GM12892 (cell line): ENCODE measurements at regions not wholly inside any gene's neighbourhood (a gene's known extent, or its start where the extent isn't known, plus 50 kb on each side); places are given as distances from the start of the nearest gene placed in this dataset.

Experiments
- DNase-seq: peaks from one replicate; pipeline ENCODE4 v3.0.0; 2011; ENCODE audit not compliant: insufficient read length
- FAIRE-seq: peaks from 2 replicates; lab custom pipeline; 2011; peaks lifted over from hg19 to GRCh38; lab: Jason Lieb, UNC
- POLR2A ChIP-seq: IDR thresholded peaks from 2 replicates; pipeline ENCODE4 v1.6.1; 2011; ENCODE audit warnings: low read depth, low read length, control low read depth
- POLR2AphosphoS5 ChIP-seq: IDR thresholded peaks from 2 replicates; pipeline ENCODE4 v1.6.1; 2011; ENCODE audit warnings: low read depth, low read length, control low read depth
- TAF1 ChIP-seq: IDR thresholded peaks from 2 replicates; pipeline ENCODE4 v1.6.1; 2011; ENCODE audit warnings: low read depth, mild to moderate bottlenecking, control low read depth, low read length, borderline replicate concordance

DNA sequence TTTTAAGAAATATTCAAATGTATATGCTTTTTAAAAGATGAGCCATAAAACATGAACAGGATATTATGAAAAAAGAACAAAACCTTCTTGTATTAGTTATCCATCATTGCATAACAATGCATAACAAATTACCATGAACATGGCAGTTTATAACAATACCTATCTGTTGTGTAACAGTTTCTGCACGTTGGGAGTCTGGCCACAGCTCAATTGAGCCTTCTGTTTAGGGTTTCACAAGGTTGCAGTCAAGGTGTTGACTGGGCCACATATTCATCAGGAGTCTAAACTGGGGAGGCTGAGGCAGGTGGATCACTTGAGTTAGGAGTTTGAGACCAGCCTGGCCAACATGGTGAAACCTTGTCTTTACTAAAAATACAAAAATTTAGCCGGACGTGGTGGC is 149.4 kb upstream of the SMLR1 start:
- no peak for DNase-seq
- no peak for FAIRE-seq
- TF ChIP-seq TAF1 (no peak), POLR2A (no peak), POLR2AphosphoS5 (no peak)

DNA sequence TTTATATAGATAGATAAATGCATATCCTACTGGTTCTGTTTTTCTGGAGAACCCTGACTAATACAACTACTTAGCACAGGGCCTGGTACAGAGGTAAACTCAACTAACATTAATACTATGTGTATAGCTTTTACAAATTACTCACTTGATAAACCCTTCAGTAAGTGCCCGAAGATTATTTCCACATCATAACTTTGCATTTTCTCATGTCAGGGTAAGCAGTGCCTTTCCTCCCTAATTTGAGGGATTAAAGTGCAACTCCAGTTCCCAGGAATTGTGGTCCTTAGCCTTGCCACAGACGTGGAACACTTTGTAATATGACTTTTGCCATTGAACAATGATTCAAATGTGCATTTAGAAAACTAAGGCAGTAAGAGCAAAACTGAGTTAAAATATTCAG is 147.5 kb upstream of the SMLR1 start:
- no peak for FAIRE-seq
- TF ChIP-seq POLR2AphosphoS5: no peak
- no peak for TF ChIP-seq POLR2A
- no peak for TF ChIP-seq TAF1

DNA sequence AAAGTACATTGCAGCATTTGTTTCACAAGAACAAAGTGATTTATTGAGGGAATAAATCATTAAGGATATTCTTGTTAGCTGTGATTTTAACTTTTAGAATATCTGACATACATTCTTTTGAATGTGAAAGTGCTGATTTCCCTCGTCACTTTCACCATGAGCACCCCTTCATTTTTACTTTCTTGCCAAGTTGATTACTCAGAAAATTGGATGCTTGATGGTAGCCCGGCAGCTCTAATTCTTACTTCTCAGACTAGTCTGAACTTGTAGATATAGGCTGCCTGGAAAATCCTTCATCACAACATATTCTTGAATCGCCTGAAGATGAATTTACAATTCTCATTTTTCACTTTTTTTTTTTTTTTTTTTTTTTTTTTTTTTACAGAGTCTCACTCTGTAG is 147.1 kb upstream of the SMLR1 start:
- no peak for FAIRE-seq
- DNase-seq: no peak
- TF ChIP-seq TAF1: no peak
- TF ChIP-seq POLR2AphosphoS5: no peak
- TF ChIP-seq POLR2A: no peak

More for the DNA sequence above, 147.5 kb upstream of the SMLR1 start:
- DNase-seq: no peak

DNA sequence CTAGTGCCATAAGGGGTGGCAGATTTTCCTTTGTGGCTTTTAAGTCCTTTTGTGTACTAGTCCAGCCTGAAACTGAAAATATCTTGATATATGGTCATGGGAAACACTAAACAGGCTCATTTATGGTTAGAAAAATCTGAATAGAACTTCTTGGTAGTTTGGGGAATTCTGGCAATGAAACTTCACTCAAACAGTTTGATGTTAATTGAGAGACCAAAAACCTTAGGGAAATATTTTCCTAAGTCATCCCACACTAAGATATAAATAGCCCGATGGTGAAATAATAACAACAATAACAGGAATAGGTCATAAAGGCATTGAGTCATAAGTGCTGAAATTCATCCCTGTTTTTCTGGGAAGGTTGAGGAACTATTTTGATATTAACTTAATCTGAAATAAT is 146.2 kb upstream of the SMLR1 start:
- no peak for FAIRE-seq
- DNase-seq: no peak
- no peak for TF ChIP-seq POLR2AphosphoS5
- TF ChIP-seq TAF1: no peak
- no peak for TF ChIP-seq POLR2A

DNA sequence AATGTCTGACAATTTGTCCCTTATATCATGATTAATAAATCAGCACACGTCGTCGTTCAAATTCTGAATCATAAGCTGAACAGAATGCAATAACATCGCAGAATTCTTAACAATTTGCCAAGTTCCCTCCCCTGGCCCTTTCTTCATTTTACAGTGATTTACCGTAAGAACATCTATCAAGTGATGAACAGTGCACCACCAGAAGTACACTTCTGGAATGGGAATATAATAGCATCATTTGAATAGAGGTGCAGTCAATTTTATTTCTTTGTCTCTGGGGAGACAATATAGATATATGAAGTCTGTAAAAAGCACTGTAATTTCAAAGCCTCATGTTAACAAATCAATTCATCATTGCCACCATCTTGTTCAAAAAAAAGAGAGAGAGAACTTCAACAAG is 145.1 kb upstream of the SMLR1 start:
- TF ChIP-seq TAF1 (no peak), POLR2A (no peak), POLR2AphosphoS5 (no peak)
- no peak for FAIRE-seq
- no peak for DNase-seq

DNA sequence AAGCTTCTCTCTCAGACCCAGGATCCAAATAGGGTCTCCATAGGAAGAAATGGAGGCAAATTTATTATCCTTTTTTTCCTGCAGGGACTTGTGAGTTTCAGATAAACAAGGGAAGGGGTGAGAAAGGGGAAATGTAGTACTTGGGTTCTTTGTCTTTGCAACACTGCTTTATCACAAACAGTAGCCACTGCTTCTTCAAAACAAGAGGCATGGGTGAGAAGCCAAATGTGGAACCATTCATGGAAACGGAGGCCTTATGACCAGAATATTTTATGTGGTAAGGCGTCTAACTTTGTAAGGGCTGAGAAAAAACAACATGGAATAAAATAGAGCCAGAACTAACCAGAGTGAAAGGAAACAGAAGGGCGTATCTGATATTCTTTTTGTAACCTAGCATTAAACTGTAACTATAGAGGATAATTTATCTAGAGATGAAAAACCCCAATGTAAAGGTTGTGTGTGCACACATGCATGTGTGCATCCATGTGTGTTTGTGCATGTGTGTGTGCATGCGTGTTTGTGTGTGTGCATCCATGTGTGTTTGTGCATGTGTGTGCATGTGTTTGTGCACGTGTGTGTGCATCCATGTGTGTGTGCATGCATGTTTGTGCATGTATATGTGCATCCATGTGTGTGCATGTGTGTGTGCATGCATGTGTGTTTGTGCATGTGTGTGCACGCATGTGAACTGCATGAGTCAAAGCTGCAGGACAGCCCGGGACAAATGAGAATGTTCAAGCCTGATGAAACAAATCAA is 143.3 kb upstream of the SMLR1 start:
- TF ChIP-seq POLR2A (no peak), TAF1 (no peak), POLR2AphosphoS5 (no peak)
- no peak for DNase-seq
- no peak for FAIRE-seq

DNA sequence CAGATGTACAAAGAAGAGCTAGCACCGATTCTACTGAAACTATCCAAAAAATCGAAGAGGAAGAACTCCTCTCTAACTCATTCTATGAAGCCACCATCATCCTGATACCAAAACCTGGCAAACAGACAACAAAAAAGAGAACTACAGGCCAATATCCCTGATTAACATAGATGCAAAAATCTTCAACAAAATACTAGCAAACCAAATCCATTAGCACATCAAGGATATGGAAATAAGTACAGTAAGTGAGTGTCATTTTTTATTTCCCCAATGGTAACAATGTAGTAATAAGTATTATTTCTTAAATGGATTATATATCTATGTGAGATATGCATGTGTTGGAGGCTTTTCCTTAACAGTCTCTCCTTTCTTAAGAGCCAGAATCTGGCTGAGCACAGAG is 134.5 kb upstream of the SMLR1 start:
- TF ChIP-seq TAF1 (no peak), POLR2A (no peak), POLR2AphosphoS5 (no peak)
- FAIRE-seq (no peak), DNase-seq (no peak)

DNA sequence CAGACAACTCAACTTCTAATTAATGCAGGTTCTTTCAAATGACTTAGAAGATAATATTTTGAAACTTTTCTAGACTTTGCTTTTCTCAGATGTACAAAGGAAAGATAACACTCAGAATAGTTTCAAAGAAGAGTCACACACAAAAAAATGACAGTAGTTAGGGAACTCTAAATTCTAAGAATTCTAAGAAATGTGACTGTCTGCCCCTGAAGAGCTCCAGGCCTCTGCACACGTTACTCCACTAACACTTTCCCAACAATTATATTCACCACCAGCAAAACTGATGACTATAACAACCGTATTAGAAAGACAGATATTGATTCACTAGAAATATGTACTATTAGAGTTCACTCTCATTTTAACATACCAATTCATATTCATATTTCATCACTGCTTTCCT is 133.3 kb upstream of the SMLR1 start:
- no peak for FAIRE-seq
- DNase-seq: no peak
- no peak for TF ChIP-seq POLR2A
- TF ChIP-seq TAF1: no peak
- TF ChIP-seq POLR2AphosphoS5: no peak

DNA sequence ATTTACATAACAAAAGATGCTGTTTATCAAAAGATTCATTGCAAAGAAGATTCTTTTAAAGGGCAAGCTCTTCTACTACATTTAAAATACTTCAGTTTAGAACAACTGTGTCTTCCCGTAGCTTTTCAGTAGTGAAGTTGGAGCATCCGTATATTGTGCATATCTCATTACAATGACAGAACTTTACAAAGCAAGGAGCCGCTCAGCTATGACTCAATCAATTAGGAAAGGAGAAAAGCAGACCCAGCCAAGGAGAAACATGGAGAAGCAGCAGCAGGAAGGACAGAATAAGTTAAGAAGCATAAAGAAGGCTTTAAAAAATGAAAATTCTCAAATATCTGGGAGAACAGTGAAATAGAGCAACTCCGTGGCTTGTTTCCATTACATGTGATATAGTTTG is 132.6 kb upstream of the SMLR1 start:
- DNase-seq (no peak), FAIRE-seq (no peak)
- TF ChIP-seq POLR2A (no peak), POLR2AphosphoS5 (no peak), TAF1 (no peak)

DNA sequence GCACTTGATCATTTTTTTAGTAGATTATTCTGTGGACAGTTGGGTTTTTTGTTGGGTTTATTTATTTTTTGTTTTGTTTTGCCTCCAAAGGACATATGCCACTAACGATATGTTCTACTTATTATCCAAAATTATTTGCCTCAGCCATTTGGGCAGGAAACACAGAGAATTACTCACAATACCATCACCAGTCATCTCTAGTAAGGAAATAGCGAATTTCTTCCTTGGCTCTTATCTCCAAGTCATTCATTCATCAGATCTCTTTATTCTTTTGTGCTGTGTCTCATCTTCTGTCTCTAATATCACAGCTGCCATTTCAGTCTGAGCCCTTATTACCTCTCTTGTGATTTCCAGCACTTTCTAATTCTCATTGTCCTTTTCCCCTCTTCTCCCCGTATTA is 130.4 kb upstream of the SMLR1 start:
- TF ChIP-seq POLR2AphosphoS5 (no peak), POLR2A (no peak), TAF1 (no peak)
- DNase-seq (no peak), FAIRE-seq (no peak)

DNA sequence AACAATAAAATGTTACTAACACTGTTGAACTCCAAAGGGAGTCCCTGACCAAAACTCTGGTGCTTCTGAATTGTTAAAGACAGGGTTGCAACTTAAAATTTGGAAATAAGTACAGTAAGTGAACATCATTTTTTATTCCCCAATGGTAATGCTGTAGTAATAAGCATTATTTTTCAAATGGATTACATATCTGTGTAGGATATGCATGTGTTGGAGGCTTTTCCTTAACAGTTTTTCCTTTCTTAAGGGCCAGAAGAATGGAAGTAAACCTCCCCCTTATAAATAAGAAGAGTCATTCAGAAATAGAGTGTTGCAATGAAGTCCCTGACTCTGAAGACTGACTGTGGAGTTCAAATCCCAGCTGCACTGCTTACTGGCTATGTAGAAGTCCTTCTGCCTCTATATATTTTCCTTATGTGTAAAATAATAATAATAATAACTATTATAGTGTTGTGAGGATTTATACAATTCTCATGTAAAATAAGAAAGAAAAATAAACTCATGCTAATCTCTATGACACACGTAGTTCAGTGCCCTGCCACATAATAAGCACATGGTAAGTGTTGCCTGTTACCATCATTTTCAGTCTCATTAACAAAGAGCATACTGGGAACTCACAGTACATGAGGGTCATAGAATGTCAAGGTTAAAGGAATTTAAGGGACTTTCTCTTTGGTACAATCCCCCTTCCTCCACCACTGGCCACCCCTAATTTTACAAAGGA is 129.8 kb upstream of the SMLR1 start:
- FAIRE-seq (peak; percentile 30), DNase-seq (no peak)
- TF ChIP-seq POLR2A: no peak
- no peak for TF ChIP-seq POLR2AphosphoS5
